HFFc6 (cell line): ENCODE measurements at regions not wholly inside any gene's neighbourhood (a gene's known extent, or its start where the extent isn't known, plus 50 kb on each side); places are given as distances from the start of the nearest gene placed in this dataset.

Source experiments
- DNase-seq: peaks from one replicate; pipeline ENCODE4 v3.0.0-alpha.2; 2018
- H3K27ac Mint-ChIP-seq: 2 replicates; pipeline ENCODE4 v1.8.0; 2020; ENCODE audit warnings: mild to moderate bottlenecking, mixed read lengths
- H3K27me3 Mint-ChIP-seq: 2 replicates; pipeline ENCODE4 v1.8.0; 2021; ENCODE audit warnings: mild to moderate bottlenecking, moderate library complexity, mixed read lengths; ENCODE audit not compliant: insufficient read depth
- H3K36me3 Mint-ChIP-seq: 2 replicates; pipeline ENCODE4 v1.8.0; 2021; ENCODE audit warnings: low read depth, mixed read lengths
- H3K4me1 Mint-ChIP-seq: 2 replicates; pipeline ENCODE4 v1.8.0; 2020; ENCODE audit warnings: low read depth, mixed read lengths
- H3K4me3 Mint-ChIP-seq: 2 replicates; pipeline ENCODE4 v1.8.0; 2020; ENCODE audit warnings: mild to moderate bottlenecking, moderate library complexity, mixed read lengths
- H3K9me3 Mint-ChIP-seq: 2 replicates; pipeline ENCODE4 v1.8.0; 2020; ENCODE audit warnings: mild to moderate bottlenecking, mixed read lengths
- TF ChIP-seq, protein P1 (sequence below): fragments of 200-600 bp; sonication (generic); IDR thresholded peaks from 2 replicates; pipeline ENCODE4 v1.5.0; 2021; ENCODE audit warnings: antibody characterized with exemption, mild to moderate bottlenecking

DNA sequence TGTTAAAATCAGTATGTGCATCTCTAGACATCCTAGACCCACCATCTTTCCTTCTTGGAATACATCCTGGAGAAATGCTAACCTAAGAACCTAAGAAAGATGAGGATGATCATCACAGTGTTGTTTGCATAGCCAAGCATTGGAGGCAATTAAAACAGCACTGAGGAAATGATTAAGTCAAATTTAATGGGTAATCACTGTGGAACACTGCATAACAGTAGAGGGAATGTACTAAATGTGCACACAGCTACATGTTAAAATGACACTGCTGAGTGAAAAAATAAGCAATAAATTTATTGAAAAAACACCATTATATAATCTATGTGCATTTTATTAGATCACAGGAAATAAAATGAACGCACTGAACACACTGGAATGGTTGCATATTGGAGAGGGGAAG is 987.1 kb upstream of the SEL1L start:
- TF ChIP-seq, protein P1, sequence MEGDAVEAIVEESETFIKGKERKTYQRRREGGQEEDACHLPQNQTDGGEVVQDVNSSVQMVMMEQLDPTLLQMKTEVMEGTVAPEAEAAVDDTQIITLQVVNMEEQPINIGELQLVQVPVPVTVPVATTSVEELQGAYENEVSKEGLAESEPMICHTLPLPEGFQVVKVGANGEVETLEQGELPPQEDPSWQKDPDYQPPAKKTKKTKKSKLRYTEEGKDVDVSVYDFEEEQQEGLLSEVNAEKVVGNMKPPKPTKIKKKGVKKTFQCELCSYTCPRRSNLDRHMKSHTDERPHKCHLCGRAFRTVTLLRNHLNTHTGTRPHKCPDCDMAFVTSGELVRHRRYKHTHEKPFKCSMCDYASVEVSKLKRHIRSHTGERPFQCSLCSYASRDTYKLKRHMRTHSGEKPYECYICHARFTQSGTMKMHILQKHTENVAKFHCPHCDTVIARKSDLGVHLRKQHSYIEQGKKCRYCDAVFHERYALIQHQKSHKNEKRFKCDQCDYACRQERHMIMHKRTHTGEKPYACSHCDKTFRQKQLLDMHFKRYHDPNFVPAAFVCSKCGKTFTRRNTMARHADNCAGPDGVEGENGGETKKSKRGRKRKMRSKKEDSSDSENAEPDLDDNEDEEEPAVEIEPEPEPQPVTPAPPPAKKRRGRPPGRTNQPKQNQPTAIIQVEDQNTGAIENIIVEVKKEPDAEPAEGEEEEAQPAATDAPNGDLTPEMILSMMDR: no peak
- H3K27ac Mint-ChIP-seq: no peak overlapping the region
- peaks cover 6% of the 10 kb centered on the region; the same call in 1 of the 2 replicates for H3K36me3 Mint-ChIP-seq
- no peak for DNase-seq
- no peak overlapping the region for H3K4me3 Mint-ChIP-seq
- peaks cover 1% of the 10 kb centered on the region for H3K27me3 Mint-ChIP-seq
- H3K4me1 Mint-ChIP-seq: no peaks in the 10 kb centered on the region
- peaks cover 49% of the 10 kb centered on the region for H3K9me3 Mint-ChIP-seq

DNA sequence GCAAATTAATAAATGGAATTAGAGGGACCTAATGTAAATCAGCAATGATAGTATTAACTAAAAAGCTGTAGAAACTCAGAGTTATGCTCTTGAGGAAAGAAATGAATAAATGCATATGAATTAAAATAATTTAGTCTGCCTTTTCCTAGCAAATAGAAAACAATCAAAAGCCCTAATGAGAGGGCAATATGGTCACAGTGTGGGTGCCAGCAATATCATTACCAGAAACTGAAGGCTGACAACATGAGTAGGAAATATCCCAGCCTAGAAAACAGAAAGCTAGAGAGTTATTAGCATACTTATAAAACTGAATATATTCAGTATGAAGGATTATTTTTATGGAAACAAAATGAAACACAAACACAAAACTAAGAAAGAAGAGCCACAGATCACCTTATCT is 987.5 kb upstream of the SEL1L start:
- Mint-ChIP-seq H3K27ac (no peak overlapping the region), H3K9me3 (peaks cover 49% of the 10 kb centered on the region), H3K36me3 (peaks cover 6% of the 10 kb centered on the region; the same call in 1 of the 2 replicates), H3K4me1 (no peaks in the 10 kb centered on the region), H3K4me3 (no peak overlapping the region), H3K27me3 (peaks cover 1% of the 10 kb centered on the region)
- TF ChIP-seq, protein P1: no peak
- no peak for DNase-seq

DNA sequence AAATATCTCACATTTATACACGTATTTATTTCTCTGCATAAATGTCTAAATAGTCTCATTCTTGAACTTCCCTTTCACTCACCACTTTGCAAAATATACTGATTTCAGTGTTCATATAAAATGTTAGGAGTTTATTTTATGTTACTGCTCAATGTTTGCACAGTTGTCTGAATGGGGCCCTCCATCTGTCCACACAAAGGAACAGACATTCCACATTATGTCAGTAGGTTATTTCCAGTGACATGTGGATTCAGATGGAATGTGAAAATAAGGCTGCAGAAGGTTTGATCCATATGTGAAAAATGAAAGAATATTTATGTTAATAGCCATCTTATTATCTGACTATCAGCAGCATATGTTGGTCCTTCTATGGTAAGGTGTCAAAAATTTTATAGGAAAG is 994.4 kb upstream of the SEL1L start:
- no peak for DNase-seq
- TF ChIP-seq, protein P1: no peak
- no peaks in the 10 kb centered on the region for H3K27me3 Mint-ChIP-seq
- H3K9me3 Mint-ChIP-seq: peaks cover 38% of the 10 kb centered on the region
- H3K4me1 Mint-ChIP-seq: no peaks in the 10 kb centered on the region
- no peak overlapping the region for H3K27ac Mint-ChIP-seq
- peaks cover 10% of the 10 kb centered on the region for H3K36me3 Mint-ChIP-seq
- H3K4me3 Mint-ChIP-seq: no peak overlapping the region

DNA sequence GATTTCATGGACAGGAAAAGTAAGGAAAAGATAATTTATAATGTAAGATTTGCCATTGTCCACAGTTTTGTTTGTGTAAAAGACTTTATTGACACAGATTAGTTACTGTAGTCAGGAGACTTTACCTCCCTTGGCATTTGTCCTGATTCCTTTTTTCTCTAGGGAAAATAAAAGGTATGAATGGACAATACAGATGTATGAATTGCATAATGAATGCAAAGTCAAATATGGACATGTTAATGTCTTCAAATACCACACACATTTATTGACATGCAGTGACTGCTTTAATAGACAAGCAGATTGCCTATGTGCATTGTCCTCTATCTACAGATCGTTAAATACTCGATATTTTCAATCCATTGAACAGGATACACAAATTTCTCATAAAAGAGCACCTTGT is 999.7 kb upstream of the SEL1L start:
- Mint-ChIP-seq H3K36me3 (peaks cover 4% of the 10 kb centered on the region; the same call in 1 of the 2 replicates), H3K27ac (no peak overlapping the region), H3K27me3 (no peaks in the 10 kb centered on the region), H3K4me3 (no peak overlapping the region), H3K9me3 (peaks cover 45% of the 10 kb centered on the region), H3K4me1 (no peaks in the 10 kb centered on the region)
- DNase-seq: no peak
- TF ChIP-seq, protein P1: no peak

DNA sequence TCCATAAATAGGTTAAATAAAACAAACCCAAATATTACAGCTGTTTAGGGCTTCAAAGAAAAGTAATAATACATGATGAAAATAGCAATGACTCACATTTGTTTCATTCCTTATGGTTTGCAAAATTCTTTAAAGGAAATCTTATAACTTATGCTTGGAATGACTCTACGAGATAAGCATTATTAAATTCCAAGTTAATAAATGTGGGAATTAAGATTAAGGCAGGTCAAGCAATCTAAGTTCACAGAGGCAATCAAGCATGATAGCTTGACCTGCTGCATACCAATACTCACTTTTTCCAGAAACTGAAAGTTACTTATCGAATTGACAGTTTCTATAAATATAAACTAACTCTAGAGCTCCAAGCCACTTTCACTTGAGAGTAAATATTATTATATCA is 1002.9 kb upstream of the SEL1L start:
- H3K27me3 Mint-ChIP-seq: no peaks in the 10 kb centered on the region
- no peak for DNase-seq
- no peaks in the 10 kb centered on the region for H3K4me1 Mint-ChIP-seq

More for the DNA sequence above, 1002.9 kb upstream of the SEL1L start:
- H3K27ac Mint-ChIP-seq: no peak overlapping the region
- TF ChIP-seq, protein P1: no peak
- peaks cover 44% of the 10 kb centered on the region for H3K9me3 Mint-ChIP-seq
- H3K4me3 Mint-ChIP-seq: no peak overlapping the region
- H3K36me3 Mint-ChIP-seq: peaks cover 4% of the 10 kb centered on the region; the same call in 1 of the 2 replicates
